ENCODE measurements at regions not wholly inside any gene's neighbourhood (a gene's known extent, or its start where the extent isn't known, plus 50 kb on each side); places are given as distances from the start of the nearest gene placed in this dataset.

DNA sequence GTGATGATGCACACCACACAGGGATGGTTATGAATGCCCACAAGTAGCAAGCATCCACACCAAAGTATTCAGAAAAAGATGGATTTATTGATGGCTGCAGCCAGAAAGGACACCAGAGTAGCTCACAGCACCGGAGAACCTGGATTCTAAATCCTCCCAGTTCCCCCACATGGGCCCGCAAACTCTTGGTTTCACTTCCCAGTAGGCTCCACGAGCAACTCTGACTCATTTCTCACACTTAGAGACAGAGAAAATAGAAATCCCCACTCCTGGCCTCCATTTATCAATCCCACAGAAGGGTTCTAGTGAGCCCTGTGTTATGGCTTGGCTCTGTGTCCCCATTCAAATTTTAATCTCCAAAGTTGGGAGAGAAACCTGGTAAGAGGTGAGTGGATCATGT, 426.7 kb upstream of the MYT1L start:
- no peak for DNase-seq (ENCODE audit: low spot score in 2 of 2)
- H3K36me3 Mint-ChIP-seq, result no peaks in the 10 kb centered on the region
- no peak for ATAC-seq
- H3K9me3 Mint-ChIP-seq, result peaks cover 5 to 8% of the 10 kb centered on the region in 2 donors
- no peak overlapping the region for H3K27ac Mint-ChIP-seq

DNA sequence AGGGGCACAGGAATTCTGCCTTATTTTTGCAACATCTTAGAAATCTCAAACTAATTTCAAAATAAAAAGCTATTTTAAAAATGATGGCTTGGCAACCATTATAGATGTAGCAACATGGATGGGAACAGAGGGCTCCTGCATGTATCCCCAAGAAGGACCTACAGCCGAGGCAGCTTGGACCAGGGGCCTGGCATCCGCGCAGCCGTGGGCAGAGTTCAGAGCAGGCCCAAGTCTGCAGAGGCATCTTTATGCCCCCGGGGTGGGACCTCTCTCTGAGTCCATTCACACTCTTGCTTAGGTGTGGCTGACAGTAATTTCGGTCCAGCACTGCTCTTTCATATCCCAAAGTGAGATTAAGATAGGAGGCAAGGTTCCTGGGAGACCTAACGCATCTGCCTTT, 425.8 kb upstream of the MYT1L start:
- H3K9me3 Mint-ChIP-seq, result peaks cover 6 to 10% of the 10 kb centered on the region in 2 donors
- no peak overlapping the region for H3K27ac Mint-ChIP-seq
- DNase-seq (ENCODE audit: low spot score in 2 of 2) (no peak), ATAC-seq (no peak)
- peaks cover 0 to 1% of the 10 kb centered on the region in 2 donors for H3K36me3 Mint-ChIP-seq

- no peak for ATAC-seq
- DNase-seq (ENCODE audit: low spot score in 2 of 2), result no peak
- H3K27ac Mint-ChIP-seq, result no peak overlapping the region
- H3K36me3 Mint-ChIP-seq, result peaks cover 0 to 7% of the 10 kb centered on the region in 2 donors
- H3K9me3 Mint-ChIP-seq, result peaks cover 12 to 16% of the 10 kb centered on the region in 2 donors
These were observed 424.9 kb upstream of the MYT1L start for GRCh38 chr2:2755990-2756389.

GRCh38 chr2:2754940-2755339, 423.9 kb upstream of the MYT1L start:
- Mint-ChIP-seq H3K36me3 (peaks cover 0 to 7% of the 10 kb centered on the region in 2 donors), H3K27ac (no peak overlapping the region), H3K9me3 (peaks cover 16% of the 10 kb centered on the region in 2 donors)
- ATAC-seq (no peak), DNase-seq (ENCODE audit: low spot score in 2 of 2) (no peak)

DNA sequence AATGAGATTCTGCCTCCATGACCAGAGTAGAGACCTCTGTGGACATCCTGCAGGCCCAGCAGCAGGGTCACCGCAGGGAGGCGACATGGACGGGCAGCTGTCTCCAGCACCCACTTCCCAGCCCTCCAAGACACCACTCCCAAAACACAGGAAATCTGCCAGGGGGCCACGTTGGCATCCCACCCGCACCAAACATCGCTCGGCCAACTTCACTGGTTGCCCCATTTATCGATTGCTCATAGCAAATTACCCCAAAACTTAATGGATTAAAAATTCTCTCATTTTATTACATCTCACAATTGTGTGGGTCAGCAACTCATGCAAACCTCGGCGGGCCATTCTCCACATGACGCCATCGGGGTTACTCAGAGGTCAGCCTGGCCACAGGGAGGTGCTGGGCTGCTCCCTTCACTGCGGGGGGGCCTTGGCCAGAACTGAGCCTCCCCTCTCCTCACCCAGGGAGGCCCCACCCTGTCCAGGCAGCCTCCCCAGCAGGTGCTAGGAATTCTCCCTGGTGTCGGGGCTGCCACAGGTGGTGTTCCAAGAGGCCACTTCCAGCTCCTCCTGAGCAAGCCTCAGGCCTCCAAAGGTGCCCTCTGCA, 420.7 kb upstream of the MYT1L start:
- Mint-ChIP-seq H3K27ac (no peak overlapping the region), H3K36me3 (peaks cover 0 to 7% of the 10 kb centered on the region in 2 donors), H3K9me3 (peaks cover 18% of the 10 kb centered on the region in 2 donors)
- no peak for ATAC-seq
- no peak for DNase-seq (ENCODE audit: low spot score in 2 of 2)

DNA sequence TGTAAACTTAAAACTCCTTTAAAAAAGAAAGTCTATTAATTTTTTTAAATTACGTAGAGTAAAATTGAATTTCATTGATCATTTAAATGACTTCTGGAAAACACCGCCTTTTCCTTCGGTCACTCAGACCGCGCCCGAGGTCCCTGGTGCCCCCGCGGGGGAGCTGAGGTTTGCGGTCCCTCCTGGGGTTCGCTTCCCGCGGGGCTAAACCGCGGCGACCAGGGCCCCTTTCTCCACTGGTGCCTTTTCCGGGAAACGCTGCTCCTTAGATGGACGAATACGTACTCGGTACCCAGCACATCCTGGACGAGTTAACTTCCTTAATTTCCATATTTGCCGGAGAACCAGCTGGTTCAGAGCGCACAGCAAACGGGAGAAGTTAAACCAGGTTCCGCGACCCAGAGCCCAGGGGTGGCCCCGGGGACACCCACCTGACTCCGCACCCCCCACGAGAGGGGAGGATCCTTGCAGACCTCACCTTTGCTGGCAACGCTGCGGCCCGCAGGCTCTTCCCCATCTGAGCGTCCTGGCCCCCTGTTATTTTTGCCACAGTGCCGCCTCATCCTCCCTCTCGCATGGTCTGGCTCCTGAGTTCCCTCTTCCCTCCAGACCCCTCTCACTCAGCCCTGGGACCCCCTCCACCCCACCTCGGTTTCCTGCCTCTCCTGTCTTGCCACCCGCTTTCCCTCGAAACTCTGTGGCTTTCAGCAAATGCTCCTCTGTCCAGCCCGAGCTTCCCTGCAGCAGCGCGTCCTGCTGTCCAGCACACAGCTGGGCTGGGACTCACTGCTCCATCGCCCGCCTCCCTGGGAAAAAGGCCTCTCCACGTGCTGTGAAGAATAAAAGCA, 420.0 kb upstream of the MYT1L start:
- Mint-ChIP-seq H3K9me3 (peaks cover 18% of the 10 kb centered on the region in 2 donors), H3K27ac (no peak overlapping the region), H3K36me3 (peaks cover 0 to 7% of the 10 kb centered on the region in 2 donors)
- ATAC-seq, result no peak
- DNase-seq (ENCODE audit: low spot score in 2 of 2), result no peak

DNA sequence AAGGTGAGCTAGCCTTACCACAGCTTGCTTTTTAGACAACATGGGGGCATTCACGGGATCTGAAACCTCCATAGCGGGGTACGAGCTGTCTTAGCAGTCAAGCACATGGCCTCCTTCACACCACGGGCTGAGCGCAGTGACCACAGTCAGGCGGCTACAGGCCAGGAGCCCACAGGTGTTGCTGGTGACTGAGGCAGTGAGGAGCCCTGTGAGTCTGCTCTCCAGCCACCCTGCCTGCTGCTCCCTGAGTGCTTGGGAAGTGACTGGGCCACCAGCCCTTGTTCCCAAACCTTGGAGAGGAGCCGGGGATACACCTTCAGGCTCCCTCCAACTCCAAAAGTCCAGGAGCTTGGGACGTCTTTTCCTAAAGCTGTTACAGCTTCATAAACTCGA, 418.1 kb upstream of the MYT1L start:
- no peak overlapping the region for H3K27ac Mint-ChIP-seq
- no peak for ATAC-seq

GRCh38 chr2:2748399-2749205, 417.5 kb upstream of the MYT1L start:
- no peak for ATAC-seq
- no peak for DNase-seq (ENCODE audit: low spot score in 2 of 2)
- peaks cover 13 to 14% of the 10 kb centered on the region in 2 donors for H3K9me3 Mint-ChIP-seq
- peaks cover 0 to 7% of the 10 kb centered on the region in 2 donors for H3K36me3 Mint-ChIP-seq
- no peak overlapping the region for H3K27ac Mint-ChIP-seq

More for the DNA sequence above, 418.1 kb upstream of the MYT1L start:
- peaks cover 14 to 15% of the 10 kb centered on the region in 2 donors for H3K9me3 Mint-ChIP-seq
- DNase-seq (ENCODE audit: low spot score in 2 of 2), result no peak
- H3K36me3 Mint-ChIP-seq, result peaks cover 0 to 7% of the 10 kb centered on the region in 2 donors

- H3K9me3 Mint-ChIP-seq, result peaks cover 13 to 14% of the 10 kb centered on the region in 2 donors
- H3K36me3 Mint-ChIP-seq, result peaks cover 0 to 7% of the 10 kb centered on the region in 2 donors
- no peak for ATAC-seq
- H3K27ac Mint-ChIP-seq, result no peak overlapping the region
- DNase-seq (ENCODE audit: low spot score in 2 of 2), result no peak
These were observed 416.8 kb upstream of the MYT1L start for GRCh38 chr2:2747797-2748301.

GRCh38 chr2:2746731-2747130, 415.7 kb upstream of the MYT1L start:
- DNase-seq (ENCODE audit: low spot score in 2 of 2) (no peak), ATAC-seq (no peak)
- Mint-ChIP-seq H3K27ac (no peak overlapping the region), H3K9me3 (peaks cover 10 to 11% of the 10 kb centered on the region in 2 donors), H3K36me3 (peaks cover 0 to 4% of the 10 kb centered on the region in 2 donors)

DNA sequence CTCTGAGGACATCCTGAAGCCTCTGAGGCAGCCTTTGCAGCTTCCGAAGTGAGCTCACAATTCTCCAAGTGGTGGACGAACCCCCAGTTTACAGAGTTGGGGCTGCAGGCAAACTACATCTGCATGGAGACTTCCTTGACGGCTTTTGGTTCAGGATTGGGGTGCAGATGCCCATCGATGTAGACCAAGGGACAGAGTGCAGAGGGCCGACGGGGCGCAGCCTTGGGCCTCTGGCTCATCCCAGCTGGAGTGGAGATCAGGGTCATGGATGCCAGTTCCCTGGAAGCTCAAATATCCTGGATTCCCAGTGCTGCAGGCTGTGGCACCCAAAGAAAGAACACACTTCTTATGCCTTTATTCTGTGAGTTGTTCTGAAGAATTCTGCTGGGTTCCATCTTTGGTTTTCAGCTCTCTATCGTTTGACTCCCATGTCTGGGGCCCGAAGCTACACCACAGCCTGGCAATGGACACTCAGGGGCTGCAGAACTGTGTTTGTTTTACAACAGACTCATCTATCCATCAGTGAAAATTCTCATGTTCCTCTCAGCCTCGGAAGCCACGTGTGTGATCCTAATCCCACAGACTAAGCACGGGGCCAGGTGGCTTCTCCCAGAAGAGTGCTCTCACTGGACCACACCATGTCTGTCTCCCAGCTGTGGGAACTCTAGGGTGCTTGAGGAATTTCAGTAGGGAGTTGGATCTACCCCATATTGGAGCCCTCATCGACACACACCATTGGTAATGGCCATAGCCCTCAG, 414.1 kb upstream of the MYT1L start:
- Mint-ChIP-seq H3K27ac (no peak overlapping the region), H3K9me3 (peaks cover 8 to 9% of the 10 kb centered on the region in 2 donors), H3K36me3 (no peaks in the 10 kb centered on the region)
- ATAC-seq (no peak), DNase-seq (ENCODE audit: low spot score in 2 of 2) (no peak)

DNA sequence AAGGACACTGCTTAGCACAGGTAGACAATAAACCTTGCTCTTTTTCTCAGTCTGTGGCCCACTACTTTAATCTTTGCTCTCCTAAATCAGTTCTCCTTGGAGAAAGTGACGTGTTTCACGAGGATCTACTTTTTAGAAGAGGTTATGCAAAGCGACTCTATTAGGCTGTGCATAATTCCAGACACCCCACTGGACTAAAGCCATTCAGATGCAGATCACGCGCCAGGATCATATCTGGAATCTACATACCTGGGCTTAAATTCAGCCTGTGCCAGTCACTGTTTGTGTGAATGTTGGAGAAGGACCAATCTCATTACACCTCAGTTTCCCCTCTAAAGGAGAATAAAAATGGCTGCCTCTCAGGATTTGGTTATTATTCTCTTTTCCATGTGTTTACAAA, 413.0 kb upstream of the MYT1L start:
- DNase-seq (ENCODE audit: low spot score in 2 of 2) (no peak), ATAC-seq (no peak)
- peaks cover 8 to 12% of the 10 kb centered on the region in 2 donors for H3K9me3 Mint-ChIP-seq
- no peak overlapping the region for H3K27ac Mint-ChIP-seq
- H3K36me3 Mint-ChIP-seq, result no peaks in the 10 kb centered on the region

DNA sequence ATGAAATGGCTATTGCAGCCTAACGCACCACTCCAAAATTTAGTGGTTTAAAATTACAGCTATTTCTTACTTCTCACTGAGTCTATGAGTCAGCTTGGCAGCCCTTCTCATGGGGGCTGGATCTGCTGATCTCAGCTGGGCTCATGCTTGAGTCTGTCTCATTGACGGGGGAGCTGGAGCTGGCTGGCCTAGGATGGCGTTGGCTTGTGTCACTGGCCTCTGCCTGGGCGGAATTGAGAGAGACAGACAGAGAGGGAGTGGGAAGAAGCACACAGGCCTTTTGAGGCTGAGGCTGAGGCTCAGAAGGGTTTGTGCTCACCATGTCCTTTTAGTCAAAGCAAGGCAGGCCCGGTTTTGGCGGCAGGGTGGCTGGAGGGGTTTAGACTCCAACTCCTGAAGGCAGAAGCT, 412.1 kb upstream of the MYT1L start:
- DNase-seq (ENCODE audit: low spot score in 2 of 2) (no peak), ATAC-seq (no peak)
- no peaks in the 10 kb centered on the region for H3K36me3 Mint-ChIP-seq
- peaks cover 8 to 12% of the 10 kb centered on the region in 2 donors for H3K9me3 Mint-ChIP-seq
- H3K27ac Mint-ChIP-seq, result no peak overlapping the region

- H3K27ac Mint-ChIP-seq, result no peak overlapping the region
- DNase-seq (ENCODE audit: low spot score in 2 of 2) (no peak), ATAC-seq (no peak)
- peaks cover 8 to 12% of the 10 kb centered on the region in 2 donors for H3K9me3 Mint-ChIP-seq
- H3K36me3 Mint-ChIP-seq, result no peaks in the 10 kb centered on the region
These were observed 411.7 kb upstream of the MYT1L start for GRCh38 chr2:2742726-2743125.

GRCh38 chr2:2740238-2740775, 409.2 kb upstream of the MYT1L start:
- ATAC-seq (no peak), DNase-seq (ENCODE audit: low spot score in 2 of 2) (no peak)
- peaks cover 8 to 12% of the 10 kb centered on the region in 2 donors for H3K9me3 Mint-ChIP-seq
- H3K27ac Mint-ChIP-seq, result peak overlapping the region in 1 of 2 donors; percentile 38
- H3K36me3 Mint-ChIP-seq, result no peaks in the 10 kb centered on the region

GRCh38 chr2:2739231-2739795, 408.2 kb upstream of the MYT1L start:
- Mint-ChIP-seq H3K27ac (no peak overlapping the region), H3K36me3 (no peaks in the 10 kb centered on the region), H3K9me3 (peaks cover 8 to 12% of the 10 kb centered on the region in 2 donors)
- ATAC-seq (no peak), DNase-seq (ENCODE audit: low spot score in 2 of 2) (no peak)
